ENCODE measurements at regions not wholly inside any gene's neighbourhood (a gene's known extent, or its start where the extent isn't known, plus 50 kb on each side); places are given as distances from the start of the nearest gene placed in this dataset.

- TF ChIP-seq GTF2F1 (IDR thresholded peaks at IDR 0.05; ENCODE audit: borderline replicate concordance, low read depth, low read length) (no peak), CHD1 (IDR thresholded peaks at IDR 0.05; ENCODE audit: low read depth, low read length) (no peak), KDM1A (IDR thresholded peaks at IDR 0.05; ENCODE audit: borderline replicate concordance, low read length) (no peak), POLR2A (IDR thresholded peaks at IDR 0.05; ENCODE audit: control extremely low read depth in 1 of 2, low read depth in 2 of 2, low read length in 2 of 2) (no peak), BRCA1 (IDR thresholded peaks at IDR 0.05; ENCODE audit: low read depth, low read length) (no peak), TBP (IDR thresholded peaks at IDR 0.05; ENCODE audit: low read depth, low read length) (no peak), SUZ12 (IDR thresholded peaks at IDR 0.05; ENCODE audit: low read length) (no peak), RAD21 (IDR thresholded peaks at IDR 0.05 in 1 of 2, conservative IDR thresholded peaks at IDR 0.05 in 1 of 2; ENCODE audit: low read depth in 2 of 2, low read length in 2 of 2) (no peak)
- TF ChIP-seq, protein P1, sequence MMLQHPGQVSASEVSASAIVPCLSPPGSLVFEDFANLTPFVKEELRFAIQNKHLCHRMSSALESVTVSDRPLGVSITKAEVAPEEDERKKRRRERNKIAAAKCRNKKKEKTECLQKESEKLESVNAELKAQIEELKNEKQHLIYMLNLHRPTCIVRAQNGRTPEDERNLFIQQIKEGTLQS (IDR thresholded peaks at IDR 0.05; ENCODE audit: insufficient read depth, low read depth, low read length): no peak
These were observed 174.7 kb downstream of the ANAPC1 start (continued) for GRCh38 chr2:111709321-111709720.

Measured in H1 (cell line).